Memory B cell (primary cell): ENCODE measurements at regions not wholly inside any gene's neighbourhood (a gene's known extent, or its start where the extent isn't known, plus 50 kb on each side); places are given as distances from the start of the nearest gene placed in this dataset.

Experiments
- ATAC-seq: fragments of 150-1000 bp; cut with Tn5 transposase; 2 replicates; pipeline ENCODE4 v1.10.0; 2021; ENCODE audit warnings: low read depth, mild to moderate bottlenecking, moderate library complexity
- DNase-seq, 2 donors: peaks; one replicate each; pipeline ENCODE4 v3.0.0; 2022; ENCODE audit warnings: low spot score in 2 of 2
- H3K27ac Mint-ChIP-seq: one replicate; pipeline ENCODE4 v1.8.0; 2022; ENCODE audit warnings: mild to moderate bottlenecking, moderate library complexity, mixed read lengths
- H3K27me3 Mint-ChIP-seq: one replicate; pipeline ENCODE4 v1.8.0; 2022; ENCODE audit warnings: mixed read lengths
- H3K36me3 Mint-ChIP-seq: one replicate; pipeline ENCODE4 v1.8.0; 2022; ENCODE audit warnings: mild to moderate bottlenecking, mixed read lengths
- H3K4me1 Mint-ChIP-seq: one replicate; pipeline ENCODE4 v1.8.0; 2022; ENCODE audit warnings: mixed read lengths
- H3K4me3 Mint-ChIP-seq: one replicate; pipeline ENCODE4 v1.8.0; 2022; ENCODE audit warnings: mild to moderate bottlenecking, moderate library complexity, mixed read lengths
- H3K9me3 Mint-ChIP-seq: one replicate; pipeline ENCODE4 v1.8.0; 2022; ENCODE audit warnings: mixed read lengths

DNA sequence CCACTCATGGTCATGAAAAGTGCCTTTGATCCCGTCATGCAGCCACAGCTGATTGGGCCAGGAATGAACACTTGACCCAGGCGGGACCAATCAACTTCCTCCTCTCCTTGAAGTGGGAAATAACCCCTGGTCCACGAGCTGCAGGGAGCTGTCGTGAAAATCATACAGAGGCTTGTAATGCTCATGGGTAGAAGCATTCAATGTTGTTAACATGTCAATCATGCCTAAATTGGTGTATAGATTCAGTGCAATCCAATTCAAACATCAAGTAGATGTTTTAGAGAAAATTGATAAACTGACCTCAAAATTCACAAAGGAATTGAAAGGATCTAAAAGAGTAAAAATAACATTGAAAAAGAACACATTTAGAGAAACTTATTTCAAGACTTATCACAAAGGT lies 1019.0 kb upstream of the TMEM132C start:
- no peaks in the 10 kb centered on the region for H3K36me3 Mint-ChIP-seq
- no peaks in the 10 kb centered on the region for H3K4me1 Mint-ChIP-seq
- DNase-seq: no peak
- no peak for ATAC-seq
- H3K27me3 Mint-ChIP-seq: no peaks in the 10 kb centered on the region
- H3K9me3 Mint-ChIP-seq: peaks cover 2% of the 10 kb centered on the region
- H3K27ac Mint-ChIP-seq: no peak overlapping the region
- no peak overlapping the region for H3K4me3 Mint-ChIP-seq

DNA sequence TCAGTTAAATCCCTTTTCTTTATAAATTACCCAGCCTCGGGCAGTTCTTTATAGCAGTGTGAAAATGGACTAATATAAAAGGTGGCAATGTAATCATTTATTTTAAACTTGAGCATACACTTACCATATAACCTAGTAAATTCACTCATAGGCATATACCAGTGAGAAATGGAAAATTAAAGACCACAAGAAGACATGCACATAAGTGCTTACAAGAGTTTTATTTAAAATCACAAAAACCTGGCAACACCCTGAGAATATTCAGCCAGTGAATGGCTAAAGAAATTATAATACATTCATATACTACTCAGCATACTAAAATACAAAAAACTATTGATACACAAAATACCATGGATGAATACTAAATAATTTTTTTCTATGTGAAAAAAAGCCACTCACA lies 1017.5 kb upstream of the TMEM132C start:
- no peak overlapping the region for H3K27ac Mint-ChIP-seq
- no peaks in the 10 kb centered on the region for H3K36me3 Mint-ChIP-seq

DNA sequence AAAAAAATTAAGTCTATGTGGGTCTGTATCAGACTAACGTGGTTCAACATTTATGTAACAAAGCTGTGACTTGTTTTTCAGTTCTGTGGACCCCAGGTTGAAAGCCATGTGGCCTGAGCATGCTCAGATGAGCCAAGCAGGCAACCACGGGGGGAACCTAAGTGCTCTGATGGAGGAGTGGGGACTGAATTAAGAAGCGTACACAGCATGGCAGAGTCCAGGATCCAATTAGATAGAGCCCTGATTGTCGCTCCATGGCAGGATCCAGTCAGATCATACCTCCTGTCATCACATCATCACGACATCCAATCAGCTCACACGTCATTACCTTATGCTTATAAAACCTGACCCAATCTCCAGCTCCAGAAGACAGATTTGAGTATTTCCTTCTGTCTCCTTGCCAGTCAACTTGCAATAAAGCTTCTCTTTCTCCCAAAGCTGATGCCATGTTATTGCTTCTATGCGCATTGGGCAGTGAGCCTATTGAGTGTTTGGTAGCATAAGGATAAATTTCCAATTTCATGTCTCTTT lies 1013.1 kb upstream of the TMEM132C start:
- Mint-ChIP-seq H3K27me3 (no peaks in the 10 kb centered on the region), H3K36me3 (no peaks in the 10 kb centered on the region), H3K4me1 (no peaks in the 10 kb centered on the region), H3K4me3 (no peak overlapping the region), H3K27ac (no peak overlapping the region), H3K9me3 (no peaks in the 10 kb centered on the region)
- no peak for DNase-seq
- ATAC-seq: no peak

More for the DNA sequence above, 1017.5 kb upstream of the TMEM132C start:
- DNase-seq (no peak), ATAC-seq (no peak)
- H3K4me1 Mint-ChIP-seq: no peaks in the 10 kb centered on the region
- no peak overlapping the region for H3K4me3 Mint-ChIP-seq
- H3K9me3 Mint-ChIP-seq: no peaks in the 10 kb centered on the region
- H3K27me3 Mint-ChIP-seq: no peaks in the 10 kb centered on the region

DNA sequence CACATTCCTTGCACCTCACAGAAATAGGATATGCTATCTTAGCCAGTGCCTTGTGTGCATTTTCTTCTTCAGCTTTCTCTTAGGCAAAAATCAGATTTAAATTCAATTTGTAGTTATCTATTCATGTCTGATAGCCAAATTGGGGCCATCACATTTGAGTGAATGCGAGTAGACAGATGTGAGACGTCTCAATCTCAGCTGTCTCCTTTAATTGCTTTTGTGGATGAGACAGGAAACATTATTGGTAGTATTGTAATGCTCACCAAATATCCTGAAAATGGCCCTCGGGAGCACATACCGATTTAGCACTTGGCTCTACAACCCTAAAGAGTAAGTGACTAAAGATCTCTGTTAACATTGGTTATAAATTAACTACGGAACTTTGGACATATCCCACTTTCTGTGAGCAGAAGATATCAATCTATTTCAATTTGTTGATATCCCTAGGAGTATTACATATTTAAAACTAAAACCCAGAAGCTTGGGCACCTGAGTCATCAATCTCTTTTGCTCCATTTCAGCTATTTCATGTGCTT lies 1012.5 kb upstream of the TMEM132C start:
- ATAC-seq: no peak
- DNase-seq: no peak
- Mint-ChIP-seq H3K4me1 (no peaks in the 10 kb centered on the region), H3K27me3 (no peaks in the 10 kb centered on the region), H3K4me3 (no peak overlapping the region), H3K27ac (no peak overlapping the region), H3K36me3 (no peaks in the 10 kb centered on the region), H3K9me3 (no peaks in the 10 kb centered on the region)

DNA sequence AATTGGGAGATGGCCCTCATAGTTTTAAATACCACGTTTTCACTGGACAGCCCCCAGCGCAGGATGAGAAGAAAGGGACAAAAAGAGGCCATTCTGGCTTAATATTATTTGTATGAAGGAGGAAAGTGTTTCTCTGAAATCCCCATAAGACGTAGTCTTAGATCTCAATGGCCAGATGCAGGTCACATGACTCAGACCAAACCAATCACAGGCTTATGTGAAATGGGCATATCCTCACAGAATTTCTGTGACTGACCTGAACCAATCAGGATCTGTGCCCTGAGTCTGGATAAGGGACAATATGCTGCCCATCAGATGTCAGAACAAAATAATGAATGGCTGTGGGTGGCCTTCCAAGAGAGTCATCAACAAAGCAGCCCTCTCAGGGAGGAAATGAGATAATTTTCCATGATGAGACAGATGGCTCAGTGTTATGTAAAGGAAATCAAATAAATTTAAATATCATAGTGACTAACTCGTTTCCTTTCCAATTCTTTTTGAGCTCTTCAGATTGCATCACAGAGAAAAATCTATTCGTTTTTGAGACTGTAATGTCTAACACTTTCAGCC lies 1009.5 kb upstream of the TMEM132C start:
- H3K27me3 Mint-ChIP-seq: no peaks in the 10 kb centered on the region
- ATAC-seq (no peak), DNase-seq (no peak)

DNA sequence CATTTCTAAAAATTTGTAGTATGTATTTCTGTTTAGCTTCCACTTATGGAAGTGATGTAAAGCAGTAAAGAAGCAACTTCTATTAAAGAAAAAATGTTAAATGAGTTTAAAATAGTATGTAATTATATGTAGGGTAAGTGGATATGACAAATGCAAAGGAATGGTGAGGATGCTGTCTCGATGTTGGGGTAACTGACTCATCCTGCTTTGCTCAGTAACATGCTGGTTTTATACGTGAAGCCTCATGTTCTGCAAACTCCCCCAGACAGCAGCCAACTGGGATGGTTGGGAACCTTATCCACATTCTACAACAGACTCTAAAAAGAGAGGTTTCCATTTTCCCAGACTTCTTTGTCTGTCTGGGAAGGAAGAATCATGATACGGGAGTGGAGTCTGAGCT lies 1006.4 kb upstream of the TMEM132C start:
- ATAC-seq (no peak), DNase-seq (no peak)
- no peak overlapping the region for H3K4me3 Mint-ChIP-seq
- peaks cover 4% of the 10 kb centered on the region for H3K9me3 Mint-ChIP-seq
- H3K4me1 Mint-ChIP-seq: no peaks in the 10 kb centered on the region
- H3K27ac Mint-ChIP-seq: no peak overlapping the region
- no peaks in the 10 kb centered on the region for H3K36me3 Mint-ChIP-seq
- H3K27me3 Mint-ChIP-seq: no peaks in the 10 kb centered on the region

More for the DNA sequence above, 1009.5 kb upstream of the TMEM132C start:
- H3K9me3 Mint-ChIP-seq: no peaks in the 10 kb centered on the region
- no peak overlapping the region for H3K4me3 Mint-ChIP-seq
- H3K27ac Mint-ChIP-seq: no peak overlapping the region
- H3K4me1 Mint-ChIP-seq: no peaks in the 10 kb centered on the region
- no peaks in the 10 kb centered on the region for H3K36me3 Mint-ChIP-seq

DNA sequence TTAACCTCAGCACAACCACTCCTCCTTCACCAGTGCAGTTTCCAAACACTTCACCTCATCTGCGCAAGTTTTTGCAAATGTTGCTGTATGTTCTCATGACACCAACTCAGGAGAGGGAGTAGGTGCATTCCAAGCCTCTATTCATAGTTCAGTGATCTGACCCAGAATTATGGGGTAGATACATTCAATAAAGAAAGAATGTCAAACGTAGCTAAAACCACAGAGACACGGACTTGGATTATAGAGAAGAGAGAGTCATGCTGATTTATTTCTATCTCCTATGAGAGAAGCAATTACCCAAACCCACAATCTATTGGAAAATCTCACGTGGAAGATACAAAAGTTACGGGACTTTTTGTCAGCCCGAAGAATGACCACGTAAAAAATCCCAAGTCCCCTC lies 1006.0 kb upstream of the TMEM132C start:
- no peaks in the 10 kb centered on the region for H3K36me3 Mint-ChIP-seq
- no peak for DNase-seq
- no peaks in the 10 kb centered on the region for H3K4me1 Mint-ChIP-seq
- H3K4me3 Mint-ChIP-seq: no peak overlapping the region
- peaks cover 4% of the 10 kb centered on the region for H3K9me3 Mint-ChIP-seq
- no peak for ATAC-seq
- no peak overlapping the region for H3K27ac Mint-ChIP-seq
- no peaks in the 10 kb centered on the region for H3K27me3 Mint-ChIP-seq

DNA sequence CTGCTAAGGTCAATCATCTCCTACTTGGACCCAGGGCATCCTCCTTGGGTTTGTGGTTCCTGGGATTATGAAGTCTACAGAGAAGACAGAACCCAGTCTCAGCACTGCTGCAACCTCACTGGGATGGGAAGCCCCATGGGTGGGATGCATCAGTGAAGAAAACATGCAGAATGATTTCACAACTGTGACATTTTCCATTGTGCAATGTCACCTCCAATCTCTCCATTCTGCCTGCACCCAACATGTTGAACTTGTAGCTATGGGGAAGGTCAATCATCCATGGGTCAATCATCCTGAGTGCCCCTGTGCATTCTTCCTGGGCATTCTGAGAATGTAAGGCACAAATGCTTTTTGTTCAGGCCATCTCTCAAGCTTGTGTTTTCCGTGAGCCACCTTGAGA lies 1004.4 kb upstream of the TMEM132C start:
- no peak overlapping the region for H3K4me3 Mint-ChIP-seq
- H3K9me3 Mint-ChIP-seq: peaks cover 11% of the 10 kb centered on the region
- ATAC-seq: no peak
- H3K4me1 Mint-ChIP-seq: no peaks in the 10 kb centered on the region
- no peaks in the 10 kb centered on the region for H3K36me3 Mint-ChIP-seq
- no peak overlapping the region for H3K27ac Mint-ChIP-seq
- no peaks in the 10 kb centered on the region for H3K27me3 Mint-ChIP-seq
- no peak for DNase-seq

DNA sequence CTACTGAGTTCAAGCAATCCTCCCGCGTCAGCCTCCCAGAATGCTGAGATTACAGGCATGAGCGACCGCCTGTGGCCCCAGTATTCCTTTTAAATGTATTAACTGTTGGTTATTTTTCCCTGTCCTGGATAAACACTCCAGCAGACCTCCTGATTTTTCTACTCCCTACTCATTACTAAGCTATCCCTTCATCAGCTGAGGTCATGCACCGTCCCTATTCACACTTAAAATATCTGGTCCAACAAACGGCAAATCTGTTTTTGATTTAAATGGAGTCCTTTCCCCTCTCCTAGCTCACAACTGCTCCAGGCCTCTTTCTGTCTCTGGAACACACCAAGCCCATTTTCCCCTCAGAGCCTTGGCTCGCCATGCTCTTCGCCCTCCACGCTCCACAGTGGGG lies 1003.3 kb upstream of the TMEM132C start:
- H3K27ac Mint-ChIP-seq: no peak overlapping the region
- H3K4me1 Mint-ChIP-seq: no peaks in the 10 kb centered on the region
- DNase-seq (no peak), ATAC-seq (no peak)
- peaks cover 11% of the 10 kb centered on the region for H3K9me3 Mint-ChIP-seq
- H3K36me3 Mint-ChIP-seq: no peaks in the 10 kb centered on the region
- no peaks in the 10 kb centered on the region for H3K27me3 Mint-ChIP-seq
- H3K4me3 Mint-ChIP-seq: no peak overlapping the region

DNA sequence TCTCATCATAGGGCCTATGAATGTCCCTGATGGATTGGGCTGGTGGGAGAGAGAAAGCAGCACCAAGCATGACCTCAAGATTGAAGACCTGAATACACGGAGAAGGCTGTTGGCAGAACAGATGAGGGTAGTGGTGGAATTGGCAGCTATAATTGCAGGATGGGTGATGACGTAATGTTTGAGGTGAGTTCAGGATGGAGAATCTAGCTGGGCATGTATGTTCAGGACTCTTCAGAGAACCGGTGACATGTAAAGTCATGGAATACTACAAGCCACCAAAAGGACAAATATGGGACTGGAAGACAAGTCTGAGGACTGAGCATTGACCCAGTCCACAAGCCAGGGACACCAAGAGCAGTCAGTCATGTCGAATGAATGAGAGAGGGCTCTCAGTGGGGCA lies 999.8 kb upstream of the TMEM132C start:
- DNase-seq (no peak), ATAC-seq (no peak)
- H3K36me3 Mint-ChIP-seq: no peaks in the 10 kb centered on the region
- no peak overlapping the region for H3K4me3 Mint-ChIP-seq
- H3K27ac Mint-ChIP-seq: no peak overlapping the region
- no peaks in the 10 kb centered on the region for H3K4me1 Mint-ChIP-seq
- H3K9me3 Mint-ChIP-seq: peaks cover 11% of the 10 kb centered on the region
- no peaks in the 10 kb centered on the region for H3K27me3 Mint-ChIP-seq

DNA sequence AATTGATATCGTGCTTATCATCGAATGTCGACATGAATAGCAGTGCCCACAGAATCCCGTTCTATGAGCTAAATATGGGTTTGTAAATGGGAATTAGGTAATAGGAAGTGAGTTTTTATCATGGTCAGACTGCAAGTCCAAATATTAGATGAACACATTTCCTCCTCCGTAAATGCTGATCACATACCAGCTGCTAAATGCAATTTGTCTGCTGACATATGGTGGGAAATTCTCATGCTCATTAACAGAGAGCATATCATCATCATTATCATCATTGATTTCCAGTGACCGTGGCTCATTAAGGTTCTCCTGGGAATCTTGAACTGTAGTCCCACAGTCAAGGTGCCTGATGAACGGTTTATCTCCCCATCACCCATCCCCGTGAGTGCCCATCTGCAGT lies 998.8 kb upstream of the TMEM132C start:
- ATAC-seq: no peak
- no peak for DNase-seq
- H3K36me3 Mint-ChIP-seq: no peaks in the 10 kb centered on the region
- H3K4me3 Mint-ChIP-seq: no peak overlapping the region
- no peaks in the 10 kb centered on the region for H3K4me1 Mint-ChIP-seq
- H3K9me3 Mint-ChIP-seq: peaks cover 11% of the 10 kb centered on the region
- H3K27ac Mint-ChIP-seq: no peak overlapping the region
- no peaks in the 10 kb centered on the region for H3K27me3 Mint-ChIP-seq

DNA sequence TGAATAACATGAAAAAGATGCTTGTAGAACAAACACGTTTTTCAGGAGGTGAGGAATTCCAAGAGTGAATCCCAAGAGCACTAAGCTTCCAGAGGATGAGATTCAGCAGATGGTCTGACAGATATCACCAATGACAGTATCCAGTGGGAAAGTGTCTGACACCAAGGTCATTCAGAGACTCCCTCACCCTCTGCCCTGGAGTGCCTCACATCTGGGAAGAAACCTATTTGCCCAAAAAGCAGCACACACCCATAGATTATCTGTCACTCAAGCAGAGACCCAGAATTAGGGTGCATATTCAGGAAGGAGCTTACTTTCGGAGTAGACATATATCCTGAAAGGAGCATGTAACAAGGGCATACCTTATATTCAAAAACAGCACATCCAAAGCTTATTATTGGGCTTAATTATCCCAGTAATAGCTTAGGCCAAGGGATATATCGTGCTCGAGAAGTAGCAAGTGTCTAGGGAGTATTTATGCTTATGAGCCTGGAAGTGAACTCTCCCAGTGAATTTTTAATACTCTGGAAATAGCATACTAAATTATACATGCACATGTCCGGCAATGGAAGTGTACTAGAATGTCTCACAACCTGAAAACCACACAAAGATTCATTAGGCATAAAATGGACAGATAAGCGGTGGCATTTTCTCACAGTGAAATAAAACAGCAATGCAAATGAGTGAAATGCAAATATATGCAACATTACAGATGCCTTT lies 998.1 kb upstream of the TMEM132C start:
- peaks cover 8% of the 10 kb centered on the region for H3K9me3 Mint-ChIP-seq
- H3K27ac Mint-ChIP-seq: no peak overlapping the region
- DNase-seq (no peak), ATAC-seq (no peak)
- no peaks in the 10 kb centered on the region for H3K4me1 Mint-ChIP-seq
- no peaks in the 10 kb centered on the region for H3K27me3 Mint-ChIP-seq
- no peaks in the 10 kb centered on the region for H3K36me3 Mint-ChIP-seq
- H3K4me3 Mint-ChIP-seq: no peak overlapping the region

DNA sequence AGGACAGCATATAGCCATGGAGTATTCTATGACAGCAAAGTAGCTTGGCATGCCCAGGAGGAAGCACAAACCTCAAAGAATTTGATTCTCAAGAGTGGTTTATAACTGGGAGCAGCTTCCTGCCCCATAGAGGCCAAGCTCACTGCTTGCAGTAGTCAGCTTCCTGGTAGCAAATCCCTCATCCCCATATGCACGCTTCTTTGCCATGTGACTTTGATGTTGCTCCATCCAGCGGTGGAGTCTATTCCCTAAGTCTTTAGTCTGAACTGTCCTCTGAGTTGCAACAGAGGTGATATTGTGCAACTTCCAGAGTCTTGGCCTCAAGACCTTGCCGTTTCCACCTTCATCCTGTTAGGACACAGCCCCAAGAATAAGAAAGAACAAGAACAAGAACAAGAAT lies 996.8 kb upstream of the TMEM132C start:
- no peaks in the 10 kb centered on the region for H3K36me3 Mint-ChIP-seq
- H3K27ac Mint-ChIP-seq: no peak overlapping the region
- peaks cover 7% of the 10 kb centered on the region for H3K9me3 Mint-ChIP-seq
- ATAC-seq (no peak), DNase-seq (no peak)
- no peaks in the 10 kb centered on the region for H3K27me3 Mint-ChIP-seq
- H3K4me3 Mint-ChIP-seq: no peak overlapping the region
- no peaks in the 10 kb centered on the region for H3K4me1 Mint-ChIP-seq

DNA sequence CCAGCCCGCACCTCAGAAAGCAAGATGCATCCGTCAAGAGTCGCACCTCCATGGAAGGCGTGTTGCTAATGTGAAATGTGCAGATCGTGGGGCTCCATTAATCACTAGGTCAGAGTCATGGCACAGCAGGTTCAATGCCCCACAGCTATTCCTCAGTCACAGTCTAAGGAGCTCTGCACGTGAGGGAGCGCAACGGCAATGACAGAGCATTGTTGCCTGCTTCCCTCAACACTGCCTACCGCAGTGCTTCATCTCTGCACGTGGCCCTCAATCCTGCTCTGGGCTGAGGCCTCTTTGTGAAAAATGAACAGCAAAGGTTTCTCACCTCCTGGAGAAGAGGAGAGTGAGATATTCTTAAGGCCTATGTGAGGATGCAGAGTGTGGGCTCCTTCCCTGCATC lies 995.2 kb upstream of the TMEM132C start:
- DNase-seq (no peak), ATAC-seq (no peak)
- Mint-ChIP-seq H3K27me3 (no peaks in the 10 kb centered on the region), H3K4me3 (no peak overlapping the region), H3K4me1 (no peaks in the 10 kb centered on the region), H3K9me3 (peaks cover 4% of the 10 kb centered on the region), H3K27ac (no peak overlapping the region), H3K36me3 (no peaks in the 10 kb centered on the region)

DNA sequence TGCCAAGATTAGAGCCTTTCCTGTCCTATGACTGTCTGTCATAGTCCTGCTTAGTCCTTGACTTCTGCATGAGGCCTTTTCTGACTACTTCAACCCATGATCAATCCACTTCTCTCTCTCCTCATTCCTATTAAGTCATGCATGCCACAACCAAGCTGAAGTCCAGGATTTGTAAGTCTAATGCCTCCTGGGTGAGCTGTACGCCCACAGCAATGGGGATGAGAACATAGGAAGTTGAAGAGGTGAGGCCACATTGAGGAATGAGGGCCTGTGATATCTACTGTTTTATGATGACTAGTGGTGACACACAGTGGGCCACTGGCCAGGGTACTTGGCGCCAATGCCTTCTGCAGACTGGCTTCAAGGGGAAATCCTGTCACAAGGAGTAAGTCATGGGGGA lies 994.1 kb upstream of the TMEM132C start:
- DNase-seq: no peak
- H3K9me3 Mint-ChIP-seq: no peaks in the 10 kb centered on the region
- H3K27ac Mint-ChIP-seq: no peak overlapping the region
- no peaks in the 10 kb centered on the region for H3K27me3 Mint-ChIP-seq
- ATAC-seq: no peak
- no peaks in the 10 kb centered on the region for H3K36me3 Mint-ChIP-seq
- H3K4me3 Mint-ChIP-seq: no peak overlapping the region
- no peaks in the 10 kb centered on the region for H3K4me1 Mint-ChIP-seq
